Hematopoietic multipotent progenitor cell (in vitro differentiated cells): ENCODE measurements at regions not wholly inside any gene's neighbourhood (a gene's known extent, or its start where the extent isn't known, plus 50 kb on each side); places are given as distances from the start of the nearest gene placed in this dataset.
A peak's percentile ranks its signal among the peaks of the same experiment; 100 is the strongest.
"Not testable (repeated sequence)": the region's sequence is repeated elsewhere in the genome, so short reads cannot be mapped to it uniquely, and the experiment has no call there.

Experiments used
- DNase-seq, 3 donors: peaks; one replicate each; pipeline ENCODE4 v3.0.0-alpha.2; 2011 to 2015; ENCODE audit warnings: low read depth in 2 of 3, low spot score in 2 of 3

DNA sequence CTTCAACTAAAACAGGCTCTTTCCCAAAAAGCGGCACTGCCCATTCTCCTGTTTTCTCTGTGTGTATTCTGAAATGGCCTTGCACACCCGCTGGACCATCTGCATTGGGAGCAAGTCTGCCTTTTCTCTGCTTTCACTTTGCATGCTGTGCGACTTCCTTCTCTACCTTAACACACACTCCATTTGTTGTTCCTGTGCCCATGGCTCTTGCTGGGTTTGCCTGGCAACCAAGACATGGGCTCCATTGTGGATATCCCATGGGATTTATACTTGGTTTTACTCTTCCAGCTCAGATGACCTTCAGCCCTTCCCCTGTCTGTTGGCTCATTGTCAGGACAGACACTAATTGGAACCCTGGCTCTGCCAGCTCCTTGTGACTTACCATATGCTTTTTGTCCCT is 465.3 kb downstream of the REEP3 start:
- DNase-seq, result no peak

DNA sequence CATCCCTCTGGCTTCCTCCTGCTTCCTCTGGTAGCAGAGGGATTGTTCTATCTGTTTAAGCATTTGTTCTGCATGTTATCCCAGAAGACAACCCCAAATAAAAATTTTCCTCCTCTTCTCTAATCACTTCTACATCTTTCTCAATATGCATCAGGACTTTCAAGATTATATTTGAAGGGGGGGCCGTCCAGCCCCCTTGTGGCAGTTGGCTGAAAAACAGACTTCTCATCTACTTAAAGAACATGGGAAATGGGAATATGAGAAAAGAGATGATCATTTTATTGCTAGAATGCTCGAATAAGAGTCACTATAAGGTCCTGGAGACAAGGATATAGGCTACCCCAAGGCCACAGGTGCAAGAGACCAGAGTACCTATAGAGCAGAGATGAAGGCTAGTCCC is 466.0 kb downstream of the REEP3 start:
- no peak for DNase-seq

DNA sequence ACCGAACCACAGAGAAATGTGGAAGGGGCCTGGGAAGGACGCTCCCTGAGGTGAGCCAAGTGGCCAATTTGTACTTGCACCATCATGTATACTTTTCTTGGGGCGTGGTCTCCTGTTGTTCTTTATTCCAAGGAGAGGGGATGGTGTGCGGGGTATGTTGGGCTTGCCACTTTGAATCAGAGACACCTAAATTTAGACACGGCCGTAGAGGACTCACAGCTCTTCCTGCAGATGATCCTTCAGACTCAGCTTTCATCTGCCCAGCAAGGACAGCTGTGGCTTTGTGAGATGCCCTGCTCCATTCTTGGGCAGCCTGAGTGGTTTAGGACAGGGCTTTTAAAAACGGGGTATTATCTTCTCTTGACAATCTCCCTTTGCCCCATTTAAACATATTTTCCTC is 473.2 kb downstream of the REEP3 start:
- no peak for DNase-seq

GRCh38 chr10:64007157-64007556 is 486.0 kb downstream of the REEP3 start:
- DNase-seq, result no peak

GRCh38 chr10:64010711-64011110 is 489.5 kb downstream of the REEP3 start:
- DNase-seq, result no peak

- no peak for DNase-seq
Observed at GRCh38 chr10:64011912-64012714, 490.9 kb downstream of the REEP3 start.

GRCh38 chr10:64014281-64014680 is 493.1 kb downstream of the REEP3 start:
- no peak for DNase-seq

DNA sequence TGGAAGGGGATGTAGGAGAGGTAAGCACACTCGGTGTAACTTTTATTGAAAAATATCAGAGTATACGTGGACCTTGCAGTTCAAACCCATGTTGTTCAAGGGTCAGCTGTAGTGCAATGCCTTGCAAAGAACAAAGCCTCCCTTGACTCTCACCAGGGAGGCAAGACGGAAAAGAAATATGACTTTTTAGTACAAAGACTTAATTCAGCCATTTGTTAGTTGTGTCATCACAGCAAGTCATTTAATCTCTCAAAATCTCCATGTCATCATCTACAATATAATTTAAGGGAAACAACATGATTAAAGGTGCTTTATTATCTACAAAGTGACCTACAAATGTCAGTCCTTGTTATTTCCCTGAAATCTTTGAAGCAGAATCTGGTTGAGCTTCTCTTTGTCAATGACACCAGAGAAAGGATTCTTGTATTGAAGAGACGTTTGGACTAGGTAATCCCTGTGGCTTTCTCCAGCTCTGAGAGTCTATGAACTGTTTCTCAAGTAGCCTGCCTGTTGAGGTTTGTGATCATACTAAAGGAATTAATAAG is 502.8 kb downstream of the REEP3 start:
- no peak for DNase-seq

DNA sequence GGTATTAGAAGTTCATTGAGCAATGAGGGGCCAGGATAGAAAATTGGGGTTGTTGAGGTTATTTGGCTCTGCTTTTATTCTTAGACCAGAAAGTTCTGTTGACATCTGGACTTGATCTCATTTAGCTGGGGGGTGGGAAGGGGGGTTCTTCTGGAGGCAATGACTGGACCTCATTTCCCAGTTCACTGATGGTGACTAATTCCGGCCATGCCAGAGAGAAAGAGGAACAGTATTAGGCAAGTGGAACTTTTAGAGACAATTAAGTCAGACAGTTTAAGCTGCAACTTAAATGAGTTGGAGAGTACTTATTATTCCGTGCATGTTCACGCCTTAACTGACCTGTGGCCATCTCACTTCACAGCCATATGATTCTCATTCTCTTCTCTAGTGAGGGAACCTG is 512.5 kb downstream of the REEP3 start:
- DNase-seq, result no peak

GRCh38 chr10:64036321-64036930 is 515.2 kb downstream of the REEP3 start:
- no peak for DNase-seq

DNA sequence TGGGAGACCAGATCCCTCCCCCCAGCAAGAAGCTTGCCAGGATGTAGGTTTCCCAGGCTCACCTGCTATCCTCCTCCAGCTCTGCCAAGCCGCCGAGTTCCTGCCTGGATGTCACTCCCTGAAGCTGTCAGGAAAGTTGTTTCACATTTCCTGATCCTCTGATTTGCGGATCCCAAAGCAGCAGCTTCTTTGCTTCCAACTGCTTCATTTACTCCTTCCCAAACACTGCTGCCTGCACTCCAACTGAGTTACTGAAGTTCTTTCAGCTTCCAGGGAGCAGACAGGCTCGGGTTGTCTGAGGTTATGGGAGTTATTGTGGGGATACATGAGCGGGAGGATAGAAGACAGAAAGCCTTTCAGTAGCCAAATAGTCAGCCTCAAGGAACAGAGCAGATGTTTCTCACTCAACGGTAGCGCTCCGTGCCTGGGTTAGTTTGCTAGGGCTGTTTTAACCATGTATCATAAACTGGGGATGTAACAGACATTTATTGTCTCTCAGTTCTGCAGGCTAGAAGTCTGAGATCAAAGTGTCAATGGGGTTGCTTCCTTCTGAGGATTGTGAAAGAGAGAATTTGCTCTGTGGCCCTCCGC is 516.0 kb downstream of the REEP3 start:
- no peak for DNase-seq

- DNase-seq, result no peak
Observed at GRCh38 chr10:64038107-64038506, 516.9 kb downstream of the REEP3 start.

GRCh38 chr10:64039198-64039597 is 518.0 kb downstream of the REEP3 start:
- no peak for DNase-seq

DNA sequence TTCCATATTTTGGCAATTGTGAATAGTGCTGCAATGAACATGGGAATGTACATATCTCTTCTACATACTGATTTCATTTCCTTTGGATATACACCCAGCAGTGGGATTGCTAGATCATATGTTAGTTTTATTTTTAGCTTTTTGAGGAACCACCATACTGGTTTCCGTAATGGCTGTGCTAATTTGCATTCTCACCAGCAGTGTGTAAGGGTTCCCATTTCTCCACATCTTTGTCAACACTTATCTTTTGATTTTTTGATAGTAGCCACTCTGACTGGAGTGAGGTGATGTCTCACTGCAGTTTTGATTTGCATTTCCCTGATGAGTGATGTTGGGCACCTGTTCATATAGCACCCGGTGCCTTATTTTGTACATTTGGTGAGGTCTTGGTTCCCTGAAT is 519.6 kb downstream of the REEP3 start:
- no peak for DNase-seq

- peak; percentile 76 to 89 (median 81) for DNase-seq
Observed at GRCh38 chr10:64041185-64041988, 520.2 kb downstream of the REEP3 start.

DNA sequence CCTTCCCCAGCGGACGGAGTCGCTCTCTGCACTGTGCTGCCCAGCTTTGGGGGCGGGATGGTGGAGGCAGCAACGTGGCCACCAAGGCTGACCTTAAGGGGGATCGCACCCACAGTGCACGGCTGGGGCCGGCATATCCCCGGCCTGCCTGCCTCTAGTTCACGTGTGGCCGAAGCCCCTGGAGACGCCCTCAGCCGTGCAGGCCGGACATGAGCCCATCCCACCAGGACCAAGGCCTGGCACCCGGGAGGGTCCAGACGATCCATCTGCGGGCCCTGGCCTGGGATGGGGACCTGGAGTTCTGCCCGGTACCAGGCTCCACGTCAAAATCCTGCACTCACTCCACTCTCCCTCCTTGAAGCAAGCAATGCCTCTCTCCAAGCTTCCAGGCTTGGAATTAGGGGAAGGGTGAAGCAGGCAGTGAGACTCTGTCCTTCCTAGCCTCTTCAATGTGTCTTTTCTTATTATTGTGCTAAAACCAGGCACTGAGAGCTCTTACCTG is 520.8 kb downstream of the REEP3 start:
- no peak for DNase-seq

- no peak for DNase-seq
Observed at GRCh38 chr10:64044098-64044497, 522.9 kb downstream of the REEP3 start.

- not testable (repeated sequence) for DNase-seq
Observed at GRCh38 chr10:64044957-64045632, 523.9 kb downstream of the REEP3 start.

DNA sequence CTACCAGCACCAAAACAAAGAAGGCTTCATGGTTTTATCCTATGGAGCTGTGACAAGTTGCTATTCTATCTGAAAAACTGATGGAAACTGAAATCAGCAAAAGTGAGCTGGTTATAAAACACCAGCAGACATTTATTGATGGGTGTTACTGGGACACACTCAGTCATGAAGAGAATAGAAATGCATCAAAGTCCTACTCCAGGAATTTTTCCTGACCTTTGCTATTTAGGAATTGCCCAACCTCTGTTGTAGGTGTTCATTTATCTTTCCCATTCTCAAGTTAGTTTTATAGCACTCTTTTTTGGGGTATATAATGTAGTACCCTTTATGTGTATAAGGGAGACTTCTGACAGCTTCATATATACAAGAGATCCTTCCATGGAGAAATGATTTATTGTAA is 533.2 kb downstream of the REEP3 start:
- no peak for DNase-seq

DNA sequence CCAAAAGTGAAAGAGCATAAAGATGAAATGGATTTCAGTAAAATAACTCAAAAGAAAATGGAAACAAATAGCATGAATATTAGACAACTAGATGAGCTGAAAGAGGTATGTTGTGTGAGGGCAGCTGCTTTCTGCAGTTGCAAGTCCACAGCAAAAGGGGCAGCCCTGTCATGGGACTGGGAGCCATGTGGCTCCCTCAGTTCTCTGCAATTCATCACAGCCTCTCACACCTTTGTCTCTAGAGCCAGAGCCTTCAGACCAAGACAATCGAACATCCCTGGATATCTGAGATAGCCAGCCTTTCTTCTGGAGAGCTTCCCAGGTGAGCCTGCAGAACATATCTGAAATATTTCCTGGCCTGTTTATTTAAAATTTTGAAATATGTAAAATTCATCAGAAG is 538.7 kb downstream of the REEP3 start:
- no peak for DNase-seq
